H9 (cell line): ENCODE measurements at regions not wholly inside any gene's neighbourhood (a gene's known extent, or its start where the extent isn't known, plus 50 kb on each side); places are given as distances from the start of the nearest gene placed in this dataset.

Source experiments
- DNase-seq: peaks from one replicate; pipeline ENCODE4 v3.0.0-alpha.2; 2017
- H2AFZ ChIP-seq: one replicate; pipeline ENCODE4 v1.6.1; 2013; ENCODE audit warnings: mild to moderate bottlenecking, low read length, control low read depth, moderate library complexity
- H2AK5ac ChIP-seq: 2 replicates; pipeline ENCODE4 v1.6.1; 2013; ENCODE audit warnings: low read length, control low read depth, mixed read lengths; ENCODE audit not compliant: insufficient read length
- H2BK120ac ChIP-seq: one replicate; pipeline ENCODE4 v1.6.1; 2013; ENCODE audit warnings: low read depth, mild to moderate bottlenecking, low read length, control low read depth, inconsistent platforms; ENCODE audit not compliant: poor library complexity, severe bottlenecking
- H2BK12ac ChIP-seq: 2 replicates; pipeline ENCODE4 v1.6.1; 2013; ENCODE audit warnings: low read length, control low read depth, mixed read lengths, low read depth; ENCODE audit not compliant: insufficient read length
- H2BK15ac ChIP-seq: 2 replicates; pipeline ENCODE4 v1.6.1; 2013; ENCODE audit warnings: low read depth, low read length, control low read depth
- H2BK20ac ChIP-seq: one replicate; pipeline ENCODE4 v1.6.1; 2013; ENCODE audit warnings: low read depth, mild to moderate bottlenecking, low read length, control low read depth, inconsistent platforms; ENCODE audit not compliant: poor library complexity, severe bottlenecking
- H2BK5ac ChIP-seq: 2 replicates; pipeline ENCODE4 v1.6.1; 2013; ENCODE audit warnings: low read length, control low read depth, mixed read lengths; ENCODE audit not compliant: insufficient read length
- H3K14ac ChIP-seq: 2 replicates; pipeline ENCODE4 v1.6.1; 2013; ENCODE audit warnings: low read length, control low read depth; ENCODE audit not compliant: insufficient read depth
- H3K18ac ChIP-seq: 2 replicates; pipeline ENCODE4 v1.6.1; 2013; ENCODE audit warnings: low read depth, mild to moderate bottlenecking, mixed read lengths, low read length, control low read depth; ENCODE audit not compliant: insufficient read length
- H3K23ac ChIP-seq: 2 replicates; pipeline ENCODE4 v1.6.1; 2013; ENCODE audit warnings: low read length, control low read depth, mixed read lengths, low read depth; ENCODE audit not compliant: insufficient read length
- H3K23me2 ChIP-seq: 2 replicates; pipeline ENCODE4 v1.6.1; 2013; ENCODE audit warnings: low read depth, mild to moderate bottlenecking, mixed read lengths, low read length, control low read depth; ENCODE audit not compliant: insufficient read length, poor library complexity, severe bottlenecking
- H3K27ac ChIP-seq: 2 replicates; pipeline ENCODE4 v1.5.1; 2013; ENCODE audit warnings: low read length, control low read depth, mixed read lengths, low read depth; ENCODE audit not compliant: insufficient read length
- H3K27me3 ChIP-seq: 2 replicates; pipeline ENCODE4 v1.6.1; 2013; ENCODE audit warnings: low read length, control low read depth, inconsistent platforms; ENCODE audit not compliant: insufficient read depth
- H3K4ac ChIP-seq: 2 replicates; pipeline ENCODE4 v1.6.1; 2013; ENCODE audit warnings: low read depth, mild to moderate bottlenecking, control low read depth, inconsistent platforms, low read length, moderate library complexity
- H3K4me1 ChIP-seq: 2 replicates; pipeline ENCODE4 v1.6.1; 2013; ENCODE audit warnings: low read length, control low read depth, inconsistent platforms; ENCODE audit not compliant: insufficient read depth
- H3K4me2 ChIP-seq: 2 replicates; pipeline ENCODE4 v1.6.1; 2013; ENCODE audit warnings: low read length, control low read depth, mixed read lengths; ENCODE audit not compliant: insufficient read length, insufficient read depth
- H3K56ac ChIP-seq: 2 replicates; pipeline ENCODE4 v1.6.1; 2013; ENCODE audit warnings: low read depth, mild to moderate bottlenecking, mixed read lengths, low read length, control low read depth; ENCODE audit not compliant: insufficient read length
- H3K79me1 ChIP-seq: 2 replicates; pipeline ENCODE4 v1.6.1; 2013; ENCODE audit warnings: low read depth, mild to moderate bottlenecking, moderate library complexity, low read length, control low read depth, inconsistent platforms; ENCODE audit not compliant: insufficient read depth, poor library complexity, severe bottlenecking
- H3K79me2 ChIP-seq: 2 replicates; pipeline ENCODE4 v1.6.1; 2013; ENCODE audit warnings: low read length, control low read depth, inconsistent platforms; ENCODE audit not compliant: insufficient read depth
- H3K9ac ChIP-seq: 2 replicates; pipeline ENCODE4 v1.6.1; 2013; ENCODE audit warnings: low read length, control low read depth, mixed read lengths; ENCODE audit not compliant: insufficient read length; ENCODE audit errors: extremely low read depth
- H3K9me3 ChIP-seq: one replicate; pipeline ENCODE4 v1.6.1; 2013; ENCODE audit warnings: low read depth, low read length, inconsistent platforms; ENCODE audit not compliant: control insufficient read depth
- H3T11ph ChIP-seq: one replicate; pipeline ENCODE4 v1.6.1; 2013; ENCODE audit warnings: mild to moderate bottlenecking, low read length, control low read depth, inconsistent platforms
- H4K20me1 ChIP-seq: one replicate; pipeline ENCODE4 v1.6.1; 2013; ENCODE audit not compliant: control insufficient read depth, insufficient read length, insufficient read depth
- H4K5ac ChIP-seq: 2 replicates; pipeline ENCODE4 v1.6.1; 2013; ENCODE audit warnings: low read depth, mild to moderate bottlenecking, mixed read lengths, low read length, control low read depth; ENCODE audit not compliant: insufficient read length
- H4K8ac ChIP-seq: replicated peaks from 2 replicates; pipeline ENCODE4 v1.6.1; 2013; ENCODE audit warnings: low read length, control low read depth, mixed read lengths, low read depth; ENCODE audit not compliant: insufficient read length
- H4K91ac ChIP-seq: 2 replicates; pipeline ENCODE4 v1.6.1; 2013; ENCODE audit warnings: low read depth, mild to moderate bottlenecking, moderate library complexity, mixed read lengths, low read length, control low read depth; ENCODE audit not compliant: insufficient read length
- H3K27ac Mint-ChIP-seq, 3 experiments: 2 replicates in 2 of 3; 3 replicates in 1 of 3; pipeline ENCODE4 v1.8.0; 2020 to 2021; ENCODE audit warnings: mixed read lengths in 3 of 3, mild to moderate bottlenecking in 1 of 3, moderate library complexity in 1 of 3
- H3K27me3 Mint-ChIP-seq: 2 replicates; pipeline ENCODE4 v1.8.0; 2021; ENCODE audit warnings: low read depth, mild to moderate bottlenecking, moderate library complexity, mixed read lengths
- H3K36me3 Mint-ChIP-seq, 3 experiments: 2 replicates in 2 of 3; 3 replicates in 1 of 3; pipeline ENCODE4 v1.8.0; 2020 to 2021; ENCODE audit warnings: low read depth in 3 of 3, mixed read lengths in 3 of 3; ENCODE audit not compliant: insufficient read depth in 1 of 3
- H3K4me1 Mint-ChIP-seq, 2 experiments: 2 replicates each; pipeline ENCODE4 v1.8.0; 2020; ENCODE audit warnings: mixed read lengths in 2 of 2
- H3K4me3 Mint-ChIP-seq, 2 experiments: 2 replicates in 1 of 2; 3 replicates in 1 of 2; pipeline ENCODE4 v1.8.0; 2020 to 2021; ENCODE audit warnings: mild to moderate bottlenecking in 2 of 2, mixed read lengths in 2 of 2, moderate library complexity in 1 of 2
- H3K9me3 Mint-ChIP-seq, 2 experiments: 2 replicates in 1 of 2; 3 replicates in 1 of 2; pipeline ENCODE4 v1.8.0; 2020; ENCODE audit warnings: mild to moderate bottlenecking in 2 of 2, mixed read lengths in 2 of 2, moderate library complexity in 1 of 2
- WGBS: extraction: QIAGEN DNeasy Blood & Tissue Kit; methylation state at CpG from one replicate; pipeline ENCODE4 v1.1.7; 2013; ENCODE audit warnings: missing lambda C conversion rate, low lambda C conversion rate, mixed read lengths; ENCODE audit not compliant: insufficient read length; ENCODE audit errors: extremely low coverage; 5-methylcytosine and 5-hydroxymethylcytosine counted together
- TF ChIP-seq, protein P1 (sequence below): fragments of 200-600 bp; sonication (generic); conservative IDR thresholded peaks from 3 replicates; pipeline ENCODE4 v1.8.0; 2021; ENCODE audit warnings: antibody characterized with exemption, mild to moderate bottlenecking

GRCh38 chr1:30151826-30152225 lies 571.6 kb downstream of the MATN1 start:
- Mint-ChIP-seq H3K36me3 (peaks cover 14 to 30% (median 26%) of the 10 kb centered on the region in 3 experiments), H3K27me3 (peaks cover 8% of the 10 kb centered on the region), H3K27ac (no peak overlapping the region), H3K4me3 (no peak overlapping the region), H3K9me3 (peaks cover 38 to 41% of the 10 kb centered on the region in 2 experiments), H3K4me1 (peaks cover 9 to 13% of the 10 kb centered on the region in 2 experiments)
- Histone ChIP-seq H2AFZ (no peak overlapping the region), H3K27me3 (no peaks in the 10 kb centered on the region), H3K23me2 (no peaks in the 10 kb centered on the region), H3K4ac (no peak overlapping the region), H4K5ac (no peak overlapping the region), H3K9ac (no peak overlapping the region), H3K23ac (no peak overlapping the region), H4K20me1 (no peaks in the 10 kb centered on the region), H3K56ac (no peak overlapping the region), H3K79me2 (no peaks in the 10 kb centered on the region), H3K4me2 (no peak overlapping the region), H3K14ac (no peak overlapping the region), H2BK5ac (no peak overlapping the region), H3K9me3 (peaks cover 11% of the 10 kb centered on the region), H2BK120ac (no peak overlapping the region), H3K27ac (no peak overlapping the region), H3K18ac (no peak overlapping the region), H2BK15ac (no peak overlapping the region), H3K4me1 (no peaks in the 10 kb centered on the region), H3T11ph (no peak overlapping the region), H3K79me1 (no peaks in the 10 kb centered on the region), H4K8ac (no peak overlapping the region), H2BK12ac (no peak overlapping the region), H2BK20ac (no peak overlapping the region), H2AK5ac (no peak overlapping the region), H4K91ac (no peak overlapping the region)
- DNase-seq, result no peak
- TF ChIP-seq, protein P1, sequence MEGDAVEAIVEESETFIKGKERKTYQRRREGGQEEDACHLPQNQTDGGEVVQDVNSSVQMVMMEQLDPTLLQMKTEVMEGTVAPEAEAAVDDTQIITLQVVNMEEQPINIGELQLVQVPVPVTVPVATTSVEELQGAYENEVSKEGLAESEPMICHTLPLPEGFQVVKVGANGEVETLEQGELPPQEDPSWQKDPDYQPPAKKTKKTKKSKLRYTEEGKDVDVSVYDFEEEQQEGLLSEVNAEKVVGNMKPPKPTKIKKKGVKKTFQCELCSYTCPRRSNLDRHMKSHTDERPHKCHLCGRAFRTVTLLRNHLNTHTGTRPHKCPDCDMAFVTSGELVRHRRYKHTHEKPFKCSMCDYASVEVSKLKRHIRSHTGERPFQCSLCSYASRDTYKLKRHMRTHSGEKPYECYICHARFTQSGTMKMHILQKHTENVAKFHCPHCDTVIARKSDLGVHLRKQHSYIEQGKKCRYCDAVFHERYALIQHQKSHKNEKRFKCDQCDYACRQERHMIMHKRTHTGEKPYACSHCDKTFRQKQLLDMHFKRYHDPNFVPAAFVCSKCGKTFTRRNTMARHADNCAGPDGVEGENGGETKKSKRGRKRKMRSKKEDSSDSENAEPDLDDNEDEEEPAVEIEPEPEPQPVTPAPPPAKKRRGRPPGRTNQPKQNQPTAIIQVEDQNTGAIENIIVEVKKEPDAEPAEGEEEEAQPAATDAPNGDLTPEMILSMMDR, result no peak
- WGBS, result no CpG with 5 or more reads among the region's 1 CpG
